IMR-90 (cell line): ENCODE measurements at regions not wholly inside any gene's neighbourhood (a gene's known extent, or its start where the extent isn't known, plus 50 kb on each side); places are given as distances from the start of the nearest gene placed in this dataset.

Source experiments
- ATAC-seq: fragments of 200-7000 bp; cut with Tn5 transposase; 2 replicates; pipeline ENCODE4 v1.9.1; 2020; ENCODE audit warnings: low read depth, mild to moderate bottlenecking, moderate library complexity
- BruUV-seq: library from RNA; stranded (reverse); fragments of 400-500 nt; replicated peaks from 2 replicates; lab custom pipeline; 2021; lab: Mats Ljungman, UMichigan
- CTCF ChIA-PET: fragments of 300-600 bp; formaldehyde crosslinking; extraction: SDS; loops from one replicate; lab custom pipeline; 2021; ENCODE audit warnings: antibody characterized with exemption; lab: Yijun Ruan, JAX
- POLR2A ChIA-PET: fragments of 300-600 bp; sonication (Branson Sonifier 250); formaldehyde crosslinking; loops from one replicate; lab custom pipeline; 2022; ENCODE audit warnings: antibody characterized with exemption; ENCODE audit not compliant: unreplicated experiment; lab: Charles Lee
- DNase-seq: peaks from one replicate; pipeline ENCODE4 v3.0.0; 2013
- H2AFZ ChIP-seq: replicated peaks from 2 replicates; pipeline ENCODE3; 2013; ENCODE audit warnings: low read length, mild to moderate bottlenecking; ENCODE audit not compliant: poor library complexity
- H2AK5ac ChIP-seq: 2 replicates; pipeline ENCODE4 v1.6.1; 2013; ENCODE audit warnings: low read depth, low read length, inconsistent platforms
- H2AK9ac ChIP-seq: replicated peaks from 2 replicates; pipeline ENCODE3; 2013; ENCODE audit warnings: mild to moderate bottlenecking, low read depth, low read length, moderate library complexity; ENCODE audit not compliant: poor library complexity
- H2BK120ac ChIP-seq: 2 replicates; pipeline ENCODE4 v1.6.1; 2013; ENCODE audit warnings: low read depth, low read length, inconsistent platforms
- H2BK15ac ChIP-seq: 3 replicates; pipeline ENCODE4 v1.6.1; 2013; ENCODE audit warnings: low read depth, low read length, inconsistent platforms
- H2BK20ac ChIP-seq: 2 replicates; pipeline ENCODE4 v1.6.1; 2013; ENCODE audit warnings: low read depth, mild to moderate bottlenecking, inconsistent platforms, low read length, moderate library complexity
- H2BK5ac ChIP-seq: 2 replicates; pipeline ENCODE4 v1.6.1; 2013; ENCODE audit warnings: mild to moderate bottlenecking, low read depth, low read length, inconsistent platforms; ENCODE audit not compliant: poor library complexity, severe bottlenecking
- H3K14ac ChIP-seq: replicated peaks from 2 replicates; pipeline ENCODE4 v1.6.1; 2013; ENCODE audit warnings: low read depth, low read length, inconsistent platforms
- H3K18ac ChIP-seq: 2 replicates; pipeline ENCODE4 v1.6.1; 2013; ENCODE audit warnings: low read depth, low read length, control low read depth
- H3K23ac ChIP-seq: 2 replicates; pipeline ENCODE4 v1.6.1; 2013; ENCODE audit warnings: low read depth, low read length, inconsistent platforms
- H3K27ac ChIP-seq: 2 replicates; pipeline ENCODE4 v1.5.1; 2013; ENCODE audit warnings: mild to moderate bottlenecking, control low read depth, low read length; ENCODE audit not compliant: insufficient read depth
- H3K27me3 ChIP-seq: 2 replicates; pipeline ENCODE4 v1.6.1; 2013; ENCODE audit warnings: low read length; ENCODE audit not compliant: control insufficient read depth, insufficient read depth
- H3K36me3 ChIP-seq: 2 replicates; pipeline ENCODE4 v1.6.1; 2013; ENCODE audit warnings: low read length, mixed read lengths; ENCODE audit not compliant: control insufficient read depth, insufficient read depth
- H3K4ac ChIP-seq: 2 replicates; pipeline ENCODE4 v1.6.1; 2013; ENCODE audit warnings: low read depth, low read length, inconsistent platforms
- H3K4me1 ChIP-seq: 2 replicates; pipeline ENCODE4 v1.6.1; 2013; ENCODE audit warnings: low read length, mixed read lengths; ENCODE audit not compliant: control insufficient read depth, insufficient read depth
- H3K4me2 ChIP-seq: 2 replicates; pipeline ENCODE4 v1.6.1; 2013; ENCODE audit warnings: low read depth, mild to moderate bottlenecking, control low read depth, low read length, moderate library complexity
- H3K4me3 ChIP-seq: 2 replicates; pipeline ENCODE4 v1.5.1; 2013; ENCODE audit warnings: low read depth, mild to moderate bottlenecking, control low read depth, low read length, moderate library complexity; ENCODE audit not compliant: insufficient read depth
- H3K56ac ChIP-seq: 2 replicates; pipeline ENCODE4 v1.6.1; 2013; ENCODE audit warnings: low read length, inconsistent platforms; ENCODE audit not compliant: insufficient read depth; ENCODE audit errors: extremely low read depth
- H3K79me1 ChIP-seq, 2 experiments: 2 replicates each; pipeline ENCODE4 v1.6.1; 2013; ENCODE audit warnings: low read length in 2 of 2, inconsistent platforms in 1 of 2, low read depth in 1 of 2
- H3K9ac ChIP-seq: 2 replicates; pipeline ENCODE4 v1.6.1; 2013; ENCODE audit warnings: low read depth, low read length, control low read depth
- H3K9me1 ChIP-seq: 2 replicates; pipeline ENCODE4 v1.6.1; 2013; ENCODE audit warnings: low read length, inconsistent platforms; ENCODE audit not compliant: insufficient read depth
- H3K9me3 ChIP-seq: 2 replicates; pipeline ENCODE4 v1.6.1; 2013; ENCODE audit warnings: low read length; ENCODE audit not compliant: control insufficient read depth, insufficient read depth
- H4K20me1 ChIP-seq: 2 replicates; pipeline ENCODE4 v1.6.1; 2013; ENCODE audit warnings: low read length, inconsistent platforms; ENCODE audit not compliant: insufficient read depth
- H4K5ac ChIP-seq: 2 replicates; pipeline ENCODE4 v1.6.1; 2013; ENCODE audit warnings: mild to moderate bottlenecking, low read depth, low read length, control low read depth
- H4K8ac ChIP-seq, 2 experiments: 2 replicates each; pipeline ENCODE4 v1.6.1; 2013; ENCODE audit warnings: low read depth in 2 of 2, low read length in 2 of 2, control low read depth in 1 of 2, inconsistent platforms in 1 of 2
- H4K91ac ChIP-seq: 2 replicates; pipeline ENCODE4 v1.6.1; 2013; ENCODE audit warnings: low read depth, low read length, inconsistent platforms; ENCODE audit not compliant: insufficient read depth
- BHLHE40 ChIP-seq: fragments of 150-350 bp; IDR thresholded peaks from 2 replicates; pipeline ENCODE4 v1.6.1; 2016; ENCODE audit warnings: mild to moderate bottlenecking, low read depth, low read length
- CEBPB ChIP-seq: IDR thresholded peaks from 2 replicates; pipeline ENCODE4 v1.6.1; 2012; ENCODE audit warnings: low read depth, low read length, improper control_type of control experiment
- CHD1 ChIP-seq: IDR thresholded peaks from 2 replicates; pipeline ENCODE4 v1.6.1; 2012; ENCODE audit warnings: low read depth, low read length, improper control_type of control experiment
- MXI1 ChIP-seq: IDR thresholded peaks from 2 replicates; pipeline ENCODE4 v1.6.1; 2012; ENCODE audit warnings: low read depth, mild to moderate bottlenecking, low read length, moderate library complexity, borderline replicate concordance
- RAD21 ChIP-seq: IDR thresholded peaks from 2 replicates; pipeline ENCODE4 v1.6.1; 2012; ENCODE audit warnings: low read length, improper control_type of control experiment
- RFX5 ChIP-seq: IDR thresholded peaks from 2 replicates; pipeline ENCODE4 v1.8.0; 2012; ENCODE audit warnings: low read depth, mild to moderate bottlenecking, low read length, moderate library complexity
- SMC3 ChIP-seq: fragments of 150-350 bp; IDR thresholded peaks from 2 replicates; pipeline ENCODE4 v1.6.1; 2016; ENCODE audit warnings: low read depth, mild to moderate bottlenecking, antibody characterized with exemption, low read length, moderate library complexity
- WGBS, 2 experiments: methylation state at CpG; one replicate each; pipeline versions ENCODE4 v1.1.5 to v1.1.7; 2013; ENCODE audit warnings: missing lambda C conversion rate in 2 of 2; ENCODE audit not compliant: insufficient read length in 1 of 2; ENCODE audit errors: extremely low coverage in 2 of 2; 5-methylcytosine and 5-hydroxymethylcytosine counted together
- dilution Hi-C: fragments of 300-500 bp; cut with HindIII; formaldehyde crosslinking; loops from one replicate; pipeline ENCODE4 v1.14.3; 2018; ENCODE audit warnings: low sequenced_read_pairs; ENCODE audit not compliant: unreplicated experiment
- in situ Hi-C: fragments of 300-500 bp; cut with MboI; formaldehyde crosslinking; loops from 3 replicates; pipeline ENCODE4 v1.14.3; 2019; ENCODE audit warnings: low sequenced_read_pairs, inconsistent platforms, mixed read lengths
- intact Hi-C: fragments of 100-400 bp; cut with micrococcal nuclease; formaldehyde crosslinking; loops from 2 replicates; pipeline ENCODE4 v1.10.0; 2022
- TF ChIP-seq, protein P1 (sequence below): fragments of 150-350 bp; IDR thresholded peaks from 2 replicates; pipeline ENCODE4 v1.6.1; 2016; ENCODE audit warnings: low read depth, mild to moderate bottlenecking, low read length, moderate library complexity, borderline replicate concordance
- TF ChIP-seq, protein P2 (sequence below): conservative IDR thresholded peaks from 2 replicates; pipeline ENCODE4 v1.5.1; 2012; ENCODE audit warnings: mild to moderate bottlenecking, low read depth, low read length, improper control_type of control experiment
- TF ChIP-seq, protein P3 (sequence below): fragments of 150-350 bp; IDR thresholded peaks from 2 replicates; pipeline ENCODE4 v1.6.1; 2017; ENCODE audit warnings: mild to moderate bottlenecking, antibody characterized with exemption, low read length, low read depth

DNA sequence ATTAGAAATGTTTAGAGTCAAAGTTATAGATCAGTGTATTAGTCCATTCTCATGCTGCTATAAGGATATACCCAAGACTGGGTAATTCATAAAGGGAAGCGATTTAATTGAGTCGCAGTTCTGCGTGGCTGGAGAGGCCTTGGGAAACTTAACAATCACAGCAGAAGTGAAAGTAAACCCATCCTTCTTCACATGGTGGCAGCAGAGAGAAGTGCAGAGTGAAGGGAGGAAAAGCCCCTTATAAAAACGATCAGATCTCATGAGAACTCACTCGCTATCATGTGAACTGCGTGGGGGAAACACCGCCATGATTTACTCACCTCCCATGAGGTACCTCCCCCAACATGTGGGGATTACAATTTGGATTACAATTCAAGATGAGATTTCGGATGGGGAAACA is 871.5 kb downstream of the DIPK2A start:
- Histone ChIP-seq H3K23ac (no peak overlapping the region), H3K4ac (no peak overlapping the region), H4K91ac (no peak overlapping the region), H3K9me3 (peaks cover 3% of the 10 kb centered on the region), H3K9ac (no peak overlapping the region), H3K4me3 (no peak overlapping the region), H3K36me3 (no peaks in the 10 kb centered on the region), H4K5ac (no peak overlapping the region), H2AK5ac (no peak overlapping the region), H3K56ac (no peak overlapping the region), H2BK15ac (no peak overlapping the region), H3K27me3 (no peaks in the 10 kb centered on the region), H3K18ac (no peak overlapping the region), H3K27ac (no peak overlapping the region), H2AK9ac (no peak overlapping the region), H2BK120ac (no peak overlapping the region), H3K9me1 (no peaks in the 10 kb centered on the region), H2BK20ac (no peak overlapping the region), H3K14ac (no peak overlapping the region), H2BK5ac (no peak overlapping the region), H2AFZ (no peak overlapping the region), H3K79me1 (no peaks in the 10 kb centered on the region), H4K20me1 (no peaks in the 10 kb centered on the region), H4K8ac (no peak overlapping the region), H3K4me1 (no peaks in the 10 kb centered on the region), H3K4me2 (no peak overlapping the region)
- DNase-seq = no peak
- no peak for ATAC-seq
- TF ChIP-seq, protein P1, sequence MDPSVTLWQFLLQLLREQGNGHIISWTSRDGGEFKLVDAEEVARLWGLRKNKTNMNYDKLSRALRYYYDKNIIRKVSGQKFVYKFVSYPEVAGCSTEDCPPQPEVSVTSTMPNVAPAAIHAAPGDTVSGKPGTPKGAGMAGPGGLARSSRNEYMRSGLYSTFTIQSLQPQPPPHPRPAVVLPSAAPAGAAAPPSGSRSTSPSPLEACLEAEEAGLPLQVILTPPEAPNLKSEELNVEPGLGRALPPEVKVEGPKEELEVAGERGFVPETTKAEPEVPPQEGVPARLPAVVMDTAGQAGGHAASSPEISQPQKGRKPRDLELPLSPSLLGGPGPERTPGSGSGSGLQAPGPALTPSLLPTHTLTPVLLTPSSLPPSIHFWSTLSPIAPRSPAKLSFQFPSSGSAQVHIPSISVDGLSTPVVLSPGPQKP = no peak
- TF ChIP-seq CEBPB (no peak), CHD1 (no peak), RFX5 (no peak), BHLHE40 (no peak), MXI1 (no peak), SMC3 (no peak), RAD21 (no peak)
- TF ChIP-seq, protein P2, sequence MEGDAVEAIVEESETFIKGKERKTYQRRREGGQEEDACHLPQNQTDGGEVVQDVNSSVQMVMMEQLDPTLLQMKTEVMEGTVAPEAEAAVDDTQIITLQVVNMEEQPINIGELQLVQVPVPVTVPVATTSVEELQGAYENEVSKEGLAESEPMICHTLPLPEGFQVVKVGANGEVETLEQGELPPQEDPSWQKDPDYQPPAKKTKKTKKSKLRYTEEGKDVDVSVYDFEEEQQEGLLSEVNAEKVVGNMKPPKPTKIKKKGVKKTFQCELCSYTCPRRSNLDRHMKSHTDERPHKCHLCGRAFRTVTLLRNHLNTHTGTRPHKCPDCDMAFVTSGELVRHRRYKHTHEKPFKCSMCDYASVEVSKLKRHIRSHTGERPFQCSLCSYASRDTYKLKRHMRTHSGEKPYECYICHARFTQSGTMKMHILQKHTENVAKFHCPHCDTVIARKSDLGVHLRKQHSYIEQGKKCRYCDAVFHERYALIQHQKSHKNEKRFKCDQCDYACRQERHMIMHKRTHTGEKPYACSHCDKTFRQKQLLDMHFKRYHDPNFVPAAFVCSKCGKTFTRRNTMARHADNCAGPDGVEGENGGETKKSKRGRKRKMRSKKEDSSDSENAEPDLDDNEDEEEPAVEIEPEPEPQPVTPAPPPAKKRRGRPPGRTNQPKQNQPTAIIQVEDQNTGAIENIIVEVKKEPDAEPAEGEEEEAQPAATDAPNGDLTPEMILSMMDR = no peak
- TF ChIP-seq, protein P3, sequence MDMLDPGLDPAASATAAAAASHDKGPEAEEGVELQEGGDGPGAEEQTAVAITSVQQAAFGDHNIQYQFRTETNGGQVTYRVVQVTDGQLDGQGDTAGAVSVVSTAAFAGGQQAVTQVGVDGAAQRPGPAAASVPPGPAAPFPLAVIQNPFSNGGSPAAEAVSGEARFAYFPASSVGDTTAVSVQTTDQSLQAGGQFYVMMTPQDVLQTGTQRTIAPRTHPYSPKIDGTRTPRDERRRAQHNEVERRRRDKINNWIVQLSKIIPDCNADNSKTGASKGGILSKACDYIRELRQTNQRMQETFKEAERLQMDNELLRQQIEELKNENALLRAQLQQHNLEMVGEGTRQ = no peak
- intact Hi-C loops = no loop called here
- BruUV-seq = no TSS peak
- POLR2A ChIA-PET = no interaction called here
- no CpG with 5 or more reads among the region's 8 CpGs for WGBS, 2 experiments
- dilution Hi-C loops = no loop called here
- in situ Hi-C loops = no loop called here
- CTCF ChIA-PET = no interaction called here
